ENCODE measurements at regions not wholly inside any gene's neighbourhood (a gene's known extent, or its start where the extent isn't known, plus 50 kb on each side); places are given as distances from the start of the nearest gene placed in this dataset.

DNA sequence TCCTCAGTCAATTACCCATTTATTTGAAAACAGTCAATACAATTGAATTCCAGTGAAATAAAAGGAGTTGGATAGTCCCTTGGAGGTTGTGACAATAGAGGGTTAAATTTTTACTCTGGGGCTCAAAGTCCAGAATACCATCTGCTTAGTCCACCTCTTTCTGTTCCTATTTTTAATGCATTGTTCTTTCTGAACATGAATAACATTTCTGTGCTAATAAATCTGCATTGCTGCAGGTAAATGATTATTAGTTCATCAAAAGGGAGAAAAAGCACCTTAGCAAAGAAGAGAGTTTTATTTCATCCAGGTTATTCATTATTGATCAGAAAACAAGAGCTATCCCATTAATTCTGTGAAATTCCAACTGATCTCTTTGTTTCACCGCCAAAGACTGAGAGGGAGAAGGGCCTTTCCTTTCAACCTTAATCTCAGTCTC is 166.1 kb upstream of the OLIG3 start:
- TF ChIP-seq RAD21 (IDR thresholded peaks at IDR 0.05; ENCODE audit: low read depth) (no peak), CREB1 (IDR thresholded peaks at IDR 0.05; ENCODE audit: low read depth) (no peak), EP300 (IDR thresholded peaks at IDR 0.05; ENCODE audit: borderline replicate concordance) (no peak), CEBPB (IDR thresholded peaks at IDR 0.05) (no peak), TEAD4 (IDR thresholded peaks at IDR 0.05) (no peak), TAF1 (IDR thresholded peaks at IDR 0.05; ENCODE audit: low read depth) (no peak), EGR1 (IDR thresholded peaks at IDR 0.05) (no peak), NFIC (IDR thresholded peaks at IDR 0.05) (no peak), TCF12 (IDR thresholded peaks at IDR 0.05; ENCODE audit: low read depth) (no peak), FOXM1 (IDR thresholded peaks at IDR 0.05; ENCODE audit: borderline replicate concordance, low read depth) (no peak)
- TF ChIP-seq, protein P1, sequence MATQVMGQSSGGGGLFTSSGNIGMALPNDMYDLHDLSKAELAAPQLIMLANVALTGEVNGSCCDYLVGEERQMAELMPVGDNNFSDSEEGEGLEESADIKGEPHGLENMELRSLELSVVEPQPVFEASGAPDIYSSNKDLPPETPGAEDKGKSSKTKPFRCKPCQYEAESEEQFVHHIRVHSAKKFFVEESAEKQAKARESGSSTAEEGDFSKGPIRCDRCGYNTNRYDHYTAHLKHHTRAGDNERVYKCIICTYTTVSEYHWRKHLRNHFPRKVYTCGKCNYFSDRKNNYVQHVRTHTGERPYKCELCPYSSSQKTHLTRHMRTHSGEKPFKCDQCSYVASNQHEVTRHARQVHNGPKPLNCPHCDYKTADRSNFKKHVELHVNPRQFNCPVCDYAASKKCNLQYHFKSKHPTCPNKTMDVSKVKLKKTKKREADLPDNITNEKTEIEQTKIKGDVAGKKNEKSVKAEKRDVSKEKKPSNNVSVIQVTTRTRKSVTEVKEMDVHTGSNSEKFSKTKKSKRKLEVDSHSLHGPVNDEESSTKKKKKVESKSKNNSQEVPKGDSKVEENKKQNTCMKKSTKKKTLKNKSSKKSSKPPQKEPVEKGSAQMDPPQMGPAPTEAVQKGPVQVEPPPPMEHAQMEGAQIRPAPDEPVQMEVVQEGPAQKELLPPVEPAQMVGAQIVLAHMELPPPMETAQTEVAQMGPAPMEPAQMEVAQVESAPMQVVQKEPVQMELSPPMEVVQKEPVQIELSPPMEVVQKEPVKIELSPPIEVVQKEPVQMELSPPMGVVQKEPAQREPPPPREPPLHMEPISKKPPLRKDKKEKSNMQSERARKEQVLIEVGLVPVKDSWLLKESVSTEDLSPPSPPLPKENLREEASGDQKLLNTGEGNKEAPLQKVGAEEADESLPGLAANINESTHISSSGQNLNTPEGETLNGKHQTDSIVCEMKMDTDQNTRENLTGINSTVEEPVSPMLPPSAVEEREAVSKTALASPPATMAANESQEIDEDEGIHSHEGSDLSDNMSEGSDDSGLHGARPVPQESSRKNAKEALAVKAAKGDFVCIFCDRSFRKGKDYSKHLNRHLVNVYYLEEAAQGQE (IDR thresholded peaks at IDR 0.05; ENCODE audit: low read depth) = no peak

DNA sequence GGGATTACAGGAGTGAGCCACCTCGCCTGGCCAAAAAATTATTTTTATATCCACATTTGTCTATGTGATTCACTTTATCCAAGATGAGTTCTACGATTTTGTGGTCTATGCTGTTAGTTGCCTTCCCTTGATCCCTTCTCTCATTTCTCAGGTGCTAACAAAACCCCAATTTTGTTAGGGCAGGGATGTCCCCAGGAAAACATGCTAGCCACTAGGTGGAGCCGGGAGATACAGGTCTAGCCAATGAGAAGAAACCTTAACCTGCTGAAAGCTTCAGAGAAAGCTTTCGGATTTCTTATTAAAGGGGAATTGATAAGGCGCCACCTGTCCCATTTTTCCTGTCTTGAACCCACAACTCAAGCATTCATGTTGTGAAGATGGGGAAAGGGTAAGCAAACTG is 167.4 kb upstream of the OLIG3 start:
- TF ChIP-seq RAD21 (IDR thresholded peaks at IDR 0.05; ENCODE audit: low read depth) (peak; percentile 49), CEBPB (IDR thresholded peaks at IDR 0.05) (no peak)

DNA sequence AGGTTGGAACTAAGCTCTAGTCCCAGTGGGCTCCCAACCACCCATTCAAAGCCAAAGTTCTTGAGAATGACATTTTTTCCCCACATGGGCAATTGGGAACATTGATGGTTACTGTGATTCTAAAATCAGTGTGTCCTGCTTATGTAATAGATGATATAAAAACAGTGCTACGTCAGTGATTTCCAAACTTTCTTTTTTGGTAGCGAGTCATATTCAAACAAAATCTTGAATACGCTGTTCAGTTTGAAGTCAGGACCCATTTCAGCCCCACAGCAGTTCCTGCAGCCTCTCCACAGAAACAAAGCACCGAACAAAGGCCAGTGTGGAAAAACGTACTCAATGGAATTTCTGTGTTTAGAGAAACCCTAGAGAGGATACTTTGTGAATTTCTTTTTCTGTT is 170.0 kb upstream of the OLIG3 start:
- TF ChIP-seq TAF1 (IDR thresholded peaks at IDR 0.05; ENCODE audit: low read depth) = no peak
- TF ChIP-seq EGR1 (IDR thresholded peaks at IDR 0.05) = no peak
- TF ChIP-seq TCF12 (IDR thresholded peaks at IDR 0.05; ENCODE audit: low read depth) = no peak
- no peak for TF ChIP-seq YY1 (IDR thresholded peaks at IDR 0.05; ENCODE audit: low read depth)
- no peak for TF ChIP-seq FOXM1 (IDR thresholded peaks at IDR 0.05; ENCODE audit: borderline replicate concordance, low read depth)
- no peak for TF ChIP-seq NFIC (IDR thresholded peaks at IDR 0.05)
- no peak for TF ChIP-seq ZBTB7A (IDR thresholded peaks at IDR 0.05; ENCODE audit: low read depth)
- TF ChIP-seq, protein P1 (IDR thresholded peaks at IDR 0.05; ENCODE audit: low read depth) = no peak
- no peak for TF ChIP-seq CEBPB (IDR thresholded peaks at IDR 0.05)
- TF ChIP-seq EP300 (IDR thresholded peaks at IDR 0.05; ENCODE audit: borderline replicate concordance) = no peak
- no peak for TF ChIP-seq TEAD4 (IDR thresholded peaks at IDR 0.05)
- no peak for TF ChIP-seq RAD21 (IDR thresholded peaks at IDR 0.05; ENCODE audit: low read depth)
- no peak for TF ChIP-seq CREB1 (IDR thresholded peaks at IDR 0.05; ENCODE audit: low read depth)
- TF ChIP-seq, protein P2, sequence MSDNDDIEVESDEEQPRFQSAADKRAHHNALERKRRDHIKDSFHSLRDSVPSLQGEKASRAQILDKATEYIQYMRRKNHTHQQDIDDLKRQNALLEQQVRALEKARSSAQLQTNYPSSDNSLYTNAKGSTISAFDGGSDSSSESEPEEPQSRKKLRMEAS (IDR thresholded peaks at IDR 0.05) = no peak
- no peak for TF ChIP-seq USF1 (IDR thresholded peaks at IDR 0.05)

GRCh38 chr6:137665342-137665934 is 171.2 kb upstream of the OLIG3 start:
- no peak for TF ChIP-seq TEAD4 (IDR thresholded peaks at IDR 0.05)
- no peak for TF ChIP-seq FOXM1 (IDR thresholded peaks at IDR 0.05; ENCODE audit: borderline replicate concordance, low read depth)
- TF ChIP-seq USF1 (IDR thresholded peaks at IDR 0.05) = no peak
- no peak for TF ChIP-seq YY1 (IDR thresholded peaks at IDR 0.05; ENCODE audit: low read depth)
- no peak for TF ChIP-seq EGR1 (IDR thresholded peaks at IDR 0.05)

GRCh38 chr6:137666202-137666774 is 172.1 kb upstream of the OLIG3 start:
- no peak for TF ChIP-seq YY1 (IDR thresholded peaks at IDR 0.05; ENCODE audit: low read depth)
- TF ChIP-seq CREB1 (IDR thresholded peaks at IDR 0.05; ENCODE audit: low read depth) = no peak
- TF ChIP-seq TCF12 (IDR thresholded peaks at IDR 0.05; ENCODE audit: low read depth) = no peak
- TF ChIP-seq TAF1 (IDR thresholded peaks at IDR 0.05; ENCODE audit: low read depth) = no peak
- no peak for TF ChIP-seq RAD21 (IDR thresholded peaks at IDR 0.05; ENCODE audit: low read depth)
- no peak for TF ChIP-seq EP300 (IDR thresholded peaks at IDR 0.05; ENCODE audit: borderline replicate concordance)
- TF ChIP-seq EGR1 (IDR thresholded peaks at IDR 0.05) = no peak
- TF ChIP-seq, protein P2 (IDR thresholded peaks at IDR 0.05) = no peak
- no peak for TF ChIP-seq NFIC (IDR thresholded peaks at IDR 0.05)
- TF ChIP-seq, protein P1 (IDR thresholded peaks at IDR 0.05; ENCODE audit: low read depth) = no peak
- no peak for TF ChIP-seq USF1 (IDR thresholded peaks at IDR 0.05)
- no peak for TF ChIP-seq TEAD4 (IDR thresholded peaks at IDR 0.05)
- TF ChIP-seq FOXM1 (IDR thresholded peaks at IDR 0.05; ENCODE audit: borderline replicate concordance, low read depth) = no peak
- no peak for TF ChIP-seq CEBPB (IDR thresholded peaks at IDR 0.05)
- TF ChIP-seq ZBTB7A (IDR thresholded peaks at IDR 0.05; ENCODE audit: low read depth) = no peak
